ENCODE measurements at regions not wholly inside any gene's neighbourhood (a gene's known extent, or its start where the extent isn't known, plus 50 kb on each side); places are given as distances from the start of the nearest gene placed in this dataset.

- DNase-seq (ENCODE audit: low read depth), result no peak
- no peak overlapping the region for H3K4me3 ChIP-seq (ENCODE audit: low read depth, low read length)
- TF ChIP-seq CTCF (IDR thresholded peaks at IDR 0.05; ENCODE audit: insufficient read depth, low read length), result no peak
Observed at GRCh38 chr9:31492229-31492628, 892.2 kb upstream of the ACO1 start.

- DNase-seq (ENCODE audit: low read depth), result no peak
- no peak overlapping the region for H3K4me3 ChIP-seq (ENCODE audit: low read depth, low read length)
- TF ChIP-seq CTCF (IDR thresholded peaks at IDR 0.05; ENCODE audit: insufficient read depth, low read length), result no peak
Observed at GRCh38 chr9:31500422-31500821, 884.0 kb upstream of the ACO1 start.

GRCh38 chr9:31519011-31519410 lies 865.4 kb upstream of the ACO1 start:
- no peak for DNase-seq (ENCODE audit: low read depth)
- no peak for TF ChIP-seq CTCF (IDR thresholded peaks at IDR 0.05; ENCODE audit: insufficient read depth, low read length)
- H3K4me3 ChIP-seq (ENCODE audit: low read depth, low read length), result no peak overlapping the region

- DNase-seq (ENCODE audit: low read depth), result no peak
- H3K4me3 ChIP-seq (ENCODE audit: low read depth, low read length), result no peak overlapping the region
- no peak for TF ChIP-seq CTCF (IDR thresholded peaks at IDR 0.05; ENCODE audit: insufficient read depth, low read length)
Observed at GRCh38 chr9:31519424-31519823, 865.0 kb upstream of the ACO1 start.

- TF ChIP-seq CTCF (IDR thresholded peaks at IDR 0.05; ENCODE audit: insufficient read depth, low read length), result no peak
- peak; percentile 29 for DNase-seq (ENCODE audit: low read depth)
- H3K4me3 ChIP-seq (ENCODE audit: low read depth, low read length), result no peak overlapping the region
Observed at GRCh38 chr9:31519826-31520225, 864.6 kb upstream of the ACO1 start.

- DNase-seq (ENCODE audit: low read depth), result no peak
- H3K4me3 ChIP-seq (ENCODE audit: low read depth, low read length), result no peak overlapping the region
- no peak for TF ChIP-seq CTCF (IDR thresholded peaks at IDR 0.05; ENCODE audit: insufficient read depth, low read length)
Observed at GRCh38 chr9:31520301-31521085, 864.0 kb upstream of the ACO1 start.

GRCh38 chr9:31535651-31536050 lies 848.8 kb upstream of the ACO1 start:
- TF ChIP-seq CTCF (IDR thresholded peaks at IDR 0.05; ENCODE audit: insufficient read depth, low read length), result no peak
- no peak overlapping the region for H3K4me3 ChIP-seq (ENCODE audit: low read depth, low read length)
- DNase-seq (ENCODE audit: low read depth), result no peak
